IPS DF 6.9 (cell line): ENCODE measurements at regions not wholly inside any gene's neighbourhood (a gene's known extent, or its start where the extent isn't known, plus 50 kb on each side); places are given as distances from the start of the nearest gene placed in this dataset.
"Not testable (repeated sequence)": the region's sequence is repeated elsewhere in the genome, so short reads cannot be mapped to it uniquely, and the experiment has no call there.

ENCODE experiments used
- DNase-seq: peaks from one replicate; pipeline ENCODE4 v3.0.0-alpha.2; 2013; ENCODE audit warnings: low read depth, low spot score
- H3K27ac ChIP-seq: one replicate; pipeline ENCODE4 v1.5.1; 2013; ENCODE audit warnings: low read length, control low read depth
- H3K27me3 ChIP-seq: 2 replicates; pipeline ENCODE4 v1.6.1; 2013; ENCODE audit warnings: mild to moderate bottlenecking, low read length; ENCODE audit not compliant: control insufficient read depth, insufficient read depth
- H3K36me3 ChIP-seq: 2 replicates; pipeline ENCODE4 v1.6.1; 2013; ENCODE audit warnings: low read length; ENCODE audit not compliant: control insufficient read depth, insufficient read depth
- H3K4me1 ChIP-seq: 2 replicates; pipeline ENCODE4 v1.6.1; 2013; ENCODE audit warnings: low read length; ENCODE audit not compliant: control insufficient read depth, insufficient read depth
- H3K4me3 ChIP-seq: 2 replicates; pipeline ENCODE4 v1.5.1; 2013; ENCODE audit warnings: mild to moderate bottlenecking, low read length
- H3K9me3 ChIP-seq: 2 replicates; pipeline ENCODE4 v1.6.1; 2013; ENCODE audit warnings: low read length, inconsistent platforms; ENCODE audit not compliant: control insufficient read depth, insufficient read depth
- WGBS: extraction: QIAGEN DNeasy Blood & Tissue Kit; methylation state at CpG from one replicate; pipeline ENCODE4 v1.1.7; 2013; ENCODE audit warnings: mixed read lengths, missing lambda C conversion rate; ENCODE audit not compliant: insufficient read length, insufficient coverage; 5-methylcytosine and 5-hydroxymethylcytosine counted together

- Histone ChIP-seq H3K4me1 (no peaks in the 10 kb centered on the region; the same call in 1 of the 2 replicates), H3K9me3 (no peaks in the 10 kb centered on the region), H3K4me3 (no peak overlapping the region), H3K27ac (no peak overlapping the region), H3K36me3 (no peaks in the 10 kb centered on the region), H3K27me3 (no peaks in the 10 kb centered on the region)
- WGBS, result no CpG with 5 or more reads among the region's 9 CpGs
- DNase-seq, result no peak
Measured at GRCh38 chrX:73963682-73964081, 111.2 kb upstream of the XIST start.

- Histone ChIP-seq H3K27me3 (no peaks in the 10 kb centered on the region), H3K36me3 (no peaks in the 10 kb centered on the region), H3K4me1 (no peaks in the 10 kb centered on the region; the same call in 1 of the 2 replicates), H3K4me3 (no peak overlapping the region), H3K27ac (no peak overlapping the region), H3K9me3 (no peaks in the 10 kb centered on the region)
- no peak for DNase-seq
- WGBS, result no CpG with 5 or more reads among the region's 8 CpGs
Measured at GRCh38 chrX:73962948-73963347, 110.4 kb upstream of the XIST start.

- DNase-seq, H3K4me1 ChIP-seq, H3K27me3 ChIP-seq, H3K9me3 ChIP-seq, H3K4me3 ChIP-seq, H3K27ac ChIP-seq, H3K36me3 ChIP-seq: not testable (repeated sequence)
- WGBS, result no CpG with 5 or more reads among the region's 6 CpGs
Measured at GRCh38 chrX:73961867-73962266, 109.4 kb upstream of the XIST start.

- Histone ChIP-seq H3K27me3 (no peaks in the 10 kb centered on the region), H3K27ac (no peak overlapping the region), H3K36me3 (no peaks in the 10 kb centered on the region), H3K4me1 (no peaks in the 10 kb centered on the region), H3K4me3 (peak overlapping the region; percentile 98), H3K9me3 (no peaks in the 10 kb centered on the region)
- no CpG with 5 or more reads among the region's 8 CpGs for WGBS
- DNase-seq, result no peak
Measured at GRCh38 chrX:73944563-73944908, 92.0 kb upstream of the XIST start.

- peak; percentile 18 for DNase-seq
- Histone ChIP-seq H3K4me1 (no peaks in the 10 kb centered on the region), H3K4me3 (peak overlapping the region; percentile 98), H3K27ac (no peak overlapping the region), H3K27me3 (no peaks in the 10 kb centered on the region), H3K9me3 (no peaks in the 10 kb centered on the region), H3K36me3 (no peaks in the 10 kb centered on the region)
- WGBS, result 100% methylated on average over 1 of the region's 39 CpGs
Measured at GRCh38 chrX:73943693-73944562, 91.4 kb upstream of the XIST start.

GRCh38 chrX:73940893-73941470, 88.5 kb upstream of the XIST start:
- no CpG with 5 or more reads among the region's 2 CpGs for WGBS
- Histone ChIP-seq H3K27ac (no peak overlapping the region), H3K27me3 (no peaks in the 10 kb centered on the region), H3K4me3 (no peak overlapping the region), H3K9me3 (no peaks in the 10 kb centered on the region), H3K36me3 (no peaks in the 10 kb centered on the region), H3K4me1 (no peaks in the 10 kb centered on the region)
- no peak for DNase-seq

GRCh38 chrX:73937843-73938242, 85.3 kb upstream of the XIST start:
- not testable (repeated sequence) for H3K9me3 ChIP-seq, H3K4me3 ChIP-seq, H3K27me3 ChIP-seq, DNase-seq, H3K27ac ChIP-seq, H3K36me3 ChIP-seq, H3K4me1 ChIP-seq
- WGBS, result no CpG with 5 or more reads among the region's 15 CpGs

- H3K4me3 ChIP-seq, result no peak overlapping the region
- no CpG with 5 or more reads among the region's 2 CpGs for WGBS
- H3K27me3 ChIP-seq, result no peaks in the 10 kb centered on the region
- no peak for DNase-seq
- H3K9me3 ChIP-seq, result no peaks in the 10 kb centered on the region
- H3K27ac ChIP-seq, result no peak overlapping the region
- no peaks in the 10 kb centered on the region for H3K4me1 ChIP-seq
- H3K36me3 ChIP-seq, result no peaks in the 10 kb centered on the region
Measured at GRCh38 chrX:73932522-73932921, 80.0 kb upstream of the XIST start.

GRCh38 chrX:73930300-73930699, 77.8 kb upstream of the XIST start:
- H3K36me3 ChIP-seq, result no peaks in the 10 kb centered on the region

GRCh38 chrX:73922856-73923455, 70.4 kb upstream of the XIST start:
- WGBS, result no CpG with 5 or more reads among the region's 2 CpGs
- Histone ChIP-seq H3K4me1 (no peaks in the 10 kb centered on the region), H3K9me3 (no peaks in the 10 kb centered on the region), H3K27ac (no peak overlapping the region), H3K36me3 (no peaks in the 10 kb centered on the region), H3K4me3 (no peak overlapping the region), H3K27me3 (no peaks in the 10 kb centered on the region)
- no peak for DNase-seq

More at GRCh38 chrX:73930300-73930699, 77.8 kb upstream of the XIST start:
- Histone ChIP-seq H3K9me3 (no peaks in the 10 kb centered on the region), H3K27me3 (no peaks in the 10 kb centered on the region), H3K4me3 (no peak overlapping the region), H3K27ac (no peak overlapping the region), H3K4me1 (no peaks in the 10 kb centered on the region)
- no CpG with 5 or more reads among the region's 1 CpG for WGBS
- DNase-seq, result no peak
